Fibroblast of gingiva (primary cell): ENCODE measurements at regions not wholly inside any gene's neighbourhood (a gene's known extent, or its start where the extent isn't known, plus 50 kb on each side); places are given as distances from the start of the nearest gene placed in this dataset.

Source experiments
- DNase-seq: peaks from one replicate; pipeline ENCODE4 v3.0.0-alpha.2; 2011; ENCODE audit warnings: low read depth

GRCh38 chrX:68927178-68927577, 98.4 kb downstream of the EFNB1 start:
- DNase-seq, result no peak

DNA sequence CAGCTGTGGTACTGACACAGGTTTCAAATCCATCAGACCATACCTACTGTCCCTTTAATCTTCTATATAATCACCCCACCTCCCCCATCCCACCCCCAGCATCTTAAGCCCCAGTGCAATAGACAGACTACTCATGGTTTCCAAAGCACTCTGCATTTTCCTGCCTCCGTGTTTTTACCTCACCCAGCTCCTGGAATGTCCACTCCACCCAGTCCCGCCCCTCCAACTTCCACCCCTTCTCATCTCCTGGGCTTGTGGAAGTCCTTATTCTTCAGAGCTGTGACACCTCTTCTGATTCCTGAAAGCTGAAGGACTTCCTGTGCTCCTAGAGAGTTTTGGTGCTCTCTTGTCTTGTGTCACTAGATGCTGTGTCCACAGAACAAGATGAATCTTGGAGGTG, 94.3 kb downstream of the EFNB1 start:
- DNase-seq, result no peak

- DNase-seq, result no peak
These were observed 93.2 kb downstream of the EFNB1 start for GRCh38 chrX:68922013-68922412.

DNA sequence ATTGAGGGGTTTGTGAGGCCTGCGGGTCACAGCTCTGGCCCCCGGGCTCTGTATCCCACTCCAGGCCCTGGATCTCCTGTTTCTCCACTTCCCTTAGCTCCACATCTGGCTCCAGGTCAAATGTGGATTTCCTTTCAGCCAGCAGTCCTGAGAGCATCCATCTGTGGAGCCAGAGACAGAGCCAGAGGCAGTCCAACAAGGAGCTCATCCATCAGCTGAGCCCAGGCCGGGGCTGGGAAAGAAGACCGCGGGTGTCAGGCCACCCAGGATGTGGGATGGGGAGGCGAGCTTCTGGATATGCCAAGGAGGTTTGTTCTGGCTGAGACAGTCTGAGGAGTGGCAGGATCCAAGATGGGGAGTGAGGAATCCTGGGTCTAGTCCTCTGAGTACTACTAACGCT, 91.7 kb downstream of the EFNB1 start:
- no peak for DNase-seq

DNA sequence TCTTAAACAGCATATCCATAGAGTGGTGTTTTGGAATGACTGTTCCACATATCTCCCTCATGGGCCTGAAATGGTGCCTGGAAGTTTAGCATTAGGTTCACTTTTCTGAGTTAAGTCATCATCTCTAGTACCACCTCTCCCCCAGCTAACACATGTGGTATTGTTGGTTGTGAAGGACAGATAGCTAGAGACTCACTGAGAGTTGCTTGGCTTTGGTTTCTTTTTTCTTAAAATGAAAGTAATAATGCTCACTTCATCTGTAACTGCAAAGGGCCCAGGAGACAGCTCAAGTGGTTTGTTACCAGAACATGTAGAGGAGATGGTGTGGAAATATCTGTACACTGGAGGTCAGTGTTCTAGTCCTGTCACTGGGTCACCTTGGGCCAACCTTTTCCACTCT, 90.9 kb downstream of the EFNB1 start:
- DNase-seq, result no peak

- DNase-seq, result no peak
These were observed 89.4 kb downstream of the EFNB1 start for GRCh38 chrX:68918202-68918601.

DNA sequence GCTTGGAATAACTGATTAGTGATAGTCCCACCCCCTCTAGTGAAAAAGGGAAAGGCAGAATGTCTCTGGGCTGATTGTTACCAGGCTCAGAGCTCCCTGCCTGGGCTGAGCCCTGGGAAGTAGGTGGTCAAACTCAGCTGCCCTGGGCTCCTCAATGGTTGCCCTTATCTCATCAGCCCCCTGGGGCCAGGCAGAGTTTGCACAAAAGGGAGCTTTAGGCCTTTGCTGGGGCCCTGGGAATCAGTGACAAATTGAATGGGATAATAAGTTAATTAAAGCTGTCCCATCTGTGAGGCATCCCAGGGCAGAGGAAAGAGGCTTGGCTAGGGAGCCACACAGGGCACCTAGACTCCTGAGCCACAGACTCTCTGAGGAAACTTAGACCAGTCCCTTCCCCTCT, 89.0 kb downstream of the EFNB1 start:
- DNase-seq, result no peak

GRCh38 chrX:68916891-68917290, 88.1 kb downstream of the EFNB1 start:
- no peak for DNase-seq

DNA sequence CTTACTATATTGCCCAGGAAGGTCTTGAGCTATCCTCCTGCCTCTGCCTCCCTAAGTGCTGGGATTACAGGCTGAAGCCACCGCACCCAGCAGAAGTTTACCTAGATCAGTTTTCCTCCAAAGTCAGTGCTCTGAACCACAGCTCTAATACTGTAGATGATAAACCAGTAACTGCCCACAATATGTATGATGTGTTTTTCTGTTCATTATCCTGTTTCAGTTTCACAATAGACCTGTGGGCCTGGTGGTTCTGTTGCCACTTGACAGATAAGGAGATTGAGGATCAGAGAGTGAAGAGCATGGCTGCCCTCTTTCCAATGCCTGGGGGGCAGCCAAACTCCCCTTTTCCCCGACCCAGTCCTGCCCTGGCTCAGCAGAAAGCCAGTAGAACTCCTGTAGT, 87.0 kb downstream of the EFNB1 start:
- DNase-seq, result no peak

GRCh38 chrX:68914479-68914946, 85.7 kb downstream of the EFNB1 start:
- no peak for DNase-seq

DNA sequence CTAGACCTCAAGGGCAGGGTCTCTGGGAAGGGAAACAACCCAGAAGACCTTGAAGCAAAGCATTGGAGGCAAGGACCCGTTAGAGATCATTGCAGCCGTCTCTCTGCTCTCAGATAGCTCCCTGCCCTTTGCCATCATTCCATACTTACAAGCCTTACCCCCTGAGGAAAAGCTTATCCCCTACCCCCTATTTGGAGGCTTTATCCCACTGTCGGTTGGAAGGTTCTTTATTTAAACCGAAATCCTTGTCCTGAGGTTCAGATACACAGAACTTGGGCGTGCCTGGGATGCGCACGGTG, 84.4 kb downstream of the EFNB1 start:
- DNase-seq, result no peak

DNA sequence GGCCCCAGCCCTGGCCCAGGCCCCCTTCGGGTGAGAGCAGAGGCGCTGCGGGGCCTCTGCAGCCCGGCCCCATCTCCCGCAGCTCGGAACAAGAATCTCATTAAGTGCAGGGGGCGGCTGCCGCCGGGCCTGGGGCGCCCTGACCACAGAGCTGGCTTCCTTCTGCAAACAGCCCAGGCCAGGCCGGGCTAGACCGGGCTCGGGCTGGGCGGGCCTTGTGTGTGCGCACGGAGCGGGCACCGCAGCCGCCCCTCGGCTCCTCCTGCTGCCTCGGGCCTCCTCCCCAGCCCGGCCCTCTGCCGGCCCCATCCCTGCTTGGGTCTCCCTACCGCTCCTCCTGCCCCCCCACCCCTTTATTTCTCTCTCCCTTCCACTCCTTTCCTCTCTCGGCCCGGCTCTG, 83.3 kb downstream of the EFNB1 start:
- peak; percentile 13 for DNase-seq

- no peak for DNase-seq
These were observed 82.1 kb downstream of the EFNB1 start for GRCh38 chrX:68910731-68911428.

DNA sequence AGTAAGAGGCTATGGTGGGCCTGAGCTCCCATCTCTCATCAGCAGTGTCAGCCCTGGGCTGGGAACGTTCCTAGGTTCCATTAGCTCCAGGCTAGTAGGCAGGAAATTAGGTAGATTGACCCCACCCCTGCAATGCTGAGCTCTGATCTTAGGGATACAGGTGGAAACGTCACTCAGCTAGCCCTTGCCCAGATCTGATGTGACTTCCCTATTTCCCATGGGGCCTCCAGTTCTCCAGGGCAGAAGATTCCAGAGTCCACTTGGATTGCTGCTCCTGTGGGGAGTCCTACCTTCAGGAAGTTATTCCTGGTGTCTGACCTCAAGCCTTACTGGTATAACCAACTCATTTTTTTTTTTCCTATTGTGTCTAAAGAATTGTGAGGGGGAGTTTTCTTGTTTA, 81.1 kb downstream of the EFNB1 start:
- no peak for DNase-seq

GRCh38 chrX:68908071-68908470, 79.2 kb downstream of the EFNB1 start:
- no peak for DNase-seq

DNA sequence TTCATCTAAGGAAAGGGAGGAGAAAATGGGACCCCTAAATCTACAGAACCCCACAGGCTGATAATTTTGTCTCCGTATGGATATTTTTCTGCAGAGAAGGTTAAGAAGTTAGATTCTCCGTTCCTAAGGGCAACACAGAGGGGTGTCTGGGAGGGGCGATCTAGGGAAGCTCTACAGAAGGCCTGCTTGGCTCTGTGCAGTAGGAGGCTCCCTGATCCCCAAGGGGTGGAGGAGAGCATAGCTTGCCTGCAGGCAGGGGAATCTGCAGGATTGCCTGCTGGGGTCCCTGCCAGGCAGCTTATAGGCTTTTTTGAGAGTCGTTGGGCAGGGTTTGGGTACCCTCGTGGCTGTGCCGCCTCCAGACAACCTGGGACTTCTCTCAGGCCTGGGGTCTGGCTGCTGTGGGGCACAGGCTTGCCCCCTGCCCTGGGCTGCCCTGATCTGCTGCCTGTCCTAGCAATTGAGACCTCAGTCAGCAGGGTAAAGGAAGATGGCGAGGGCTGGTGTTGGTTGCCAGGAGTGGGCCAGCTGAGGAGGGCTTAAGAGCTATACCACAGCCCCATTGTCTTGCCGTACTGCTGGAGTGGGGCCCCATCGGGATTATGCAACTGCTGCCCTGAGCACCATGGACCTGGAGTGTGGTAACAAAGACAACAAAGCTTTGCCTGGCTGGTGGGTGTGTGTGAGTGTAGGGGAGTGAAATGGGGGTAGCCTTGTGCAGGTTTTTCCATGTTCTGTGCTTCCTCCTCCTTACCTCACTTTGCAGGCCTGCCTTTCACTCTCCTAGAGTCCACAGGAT, 74.1 kb downstream of the EFNB1 start:
- no peak for DNase-seq

DNA sequence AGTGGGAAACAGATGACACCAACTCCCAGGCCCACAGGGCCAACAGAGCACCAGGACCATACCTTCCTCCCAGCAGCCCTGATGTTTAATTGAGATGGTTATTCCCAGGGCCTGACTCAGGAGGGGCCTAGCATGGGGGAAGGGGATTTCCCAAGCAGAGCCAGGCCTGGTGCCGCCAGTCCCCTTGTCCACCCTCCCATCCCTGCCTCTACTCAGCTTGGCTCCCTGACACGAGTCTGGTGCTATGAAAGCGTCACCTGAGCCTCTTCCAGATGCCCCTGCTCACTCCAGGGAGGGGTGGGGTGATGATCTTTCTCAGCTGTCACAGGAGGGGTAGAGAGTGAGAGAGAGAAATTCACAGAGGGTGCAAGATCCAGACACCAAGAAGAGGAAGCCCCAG, 72.7 kb downstream of the EFNB1 start:
- DNase-seq, result no peak

GRCh38 chrX:68898598-68898997, 69.8 kb downstream of the EFNB1 start:
- no peak for DNase-seq

DNA sequence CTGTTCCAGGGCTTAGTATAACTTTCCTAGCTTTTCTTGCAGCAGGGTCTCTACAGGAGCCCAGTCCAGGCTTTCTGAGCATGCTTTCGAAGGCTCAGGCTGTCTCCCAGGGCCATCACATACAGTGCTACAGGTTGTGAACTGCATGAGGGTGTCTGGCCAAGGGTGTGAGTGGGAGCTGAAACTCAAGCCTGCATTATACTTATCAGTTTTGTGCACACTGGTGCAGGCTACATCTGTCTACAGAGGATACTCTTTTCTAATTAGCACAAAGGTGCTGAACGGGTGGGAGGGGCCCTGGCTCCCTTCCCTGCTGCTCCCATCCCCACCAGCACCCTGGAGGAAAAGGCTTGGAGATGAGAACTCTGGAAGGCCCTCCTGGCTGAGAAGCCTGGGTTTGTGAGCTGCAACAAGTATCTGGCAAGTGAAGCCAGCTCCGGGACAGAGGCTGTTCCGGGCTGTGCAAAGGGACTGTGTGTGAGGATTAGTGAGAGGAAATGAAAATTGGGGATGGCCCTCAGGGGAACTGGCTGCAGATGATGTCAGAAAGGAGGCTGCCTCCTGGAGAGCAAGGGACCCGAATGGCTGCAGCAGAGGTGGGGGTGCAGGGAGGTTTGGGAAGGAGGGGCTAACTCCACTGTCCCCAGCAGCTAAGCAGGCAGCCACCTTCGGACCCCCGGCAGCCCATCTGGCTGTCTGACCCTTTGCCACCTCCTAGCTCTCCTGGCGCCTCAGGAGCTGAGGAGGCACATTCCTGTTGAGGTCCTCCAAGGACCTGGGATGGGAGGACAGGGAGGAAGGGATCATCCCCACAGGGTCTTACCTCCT, 68.5 kb downstream of the EFNB1 start:
- no peak for DNase-seq

GRCh38 chrX:68896581-68896980, 67.8 kb downstream of the EFNB1 start:
- no peak for DNase-seq

- no peak for DNase-seq
These were observed 67.0 kb downstream of the EFNB1 start for GRCh38 chrX:68895778-68896177.

DNA sequence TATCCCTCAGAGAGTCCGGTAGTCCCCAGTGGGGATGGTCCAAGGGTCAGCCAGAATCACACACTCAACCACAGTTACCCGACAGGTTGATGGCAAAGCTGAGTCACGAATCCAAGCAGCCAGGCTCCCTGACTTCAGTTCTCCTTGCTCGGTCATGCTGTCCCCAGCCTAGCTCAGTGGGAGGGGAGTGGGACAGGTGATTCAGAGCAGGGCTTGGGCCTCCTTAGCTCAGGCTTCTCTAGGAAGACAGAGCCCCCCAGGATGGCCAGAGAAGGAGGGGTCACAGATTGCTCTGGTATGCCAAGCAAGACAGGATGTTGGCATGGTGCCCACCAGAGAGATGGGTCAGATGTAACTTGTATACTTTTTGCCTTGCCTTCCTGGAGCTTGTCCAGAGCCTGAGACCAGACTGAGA, 66.5 kb downstream of the EFNB1 start:
- DNase-seq, result peak; percentile 22
